Activated naive CD8-positive, alpha-beta T cell treated with anti-CD3 and anti-CD28 coated beads for 36 hours (primary cell): ENCODE measurements at regions not wholly inside any gene's neighbourhood (a gene's known extent, or its start where the extent isn't known, plus 50 kb on each side); places are given as distances from the start of the nearest gene placed in this dataset.
"Not testable (repeated sequence)": the region's sequence is repeated elsewhere in the genome, so short reads cannot be mapped to it uniquely, and the experiment has no call there.

ENCODE experiments used
- DNase-seq: peaks from one replicate; pipeline ENCODE4 v3.0.0; 2021
- H3K27ac Mint-ChIP-seq: one replicate; pipeline ENCODE4 v1.8.0; 2022; ENCODE audit warnings: mild to moderate bottlenecking, moderate library complexity, mixed read lengths
- H3K27me3 Mint-ChIP-seq: one replicate; pipeline ENCODE4 v1.8.0; 2022; ENCODE audit warnings: mild to moderate bottlenecking, mixed read lengths
- H3K36me3 Mint-ChIP-seq: one replicate; pipeline ENCODE4 v1.8.0; 2021; ENCODE audit warnings: mild to moderate bottlenecking, mixed read lengths
- H3K4me1 Mint-ChIP-seq: one replicate; pipeline ENCODE4 v1.8.0; 2021; ENCODE audit warnings: mixed read lengths
- H3K4me3 Mint-ChIP-seq: one replicate; pipeline ENCODE4 v1.8.0; 2022; ENCODE audit warnings: mild to moderate bottlenecking, moderate library complexity, mixed read lengths
- H3K9me3 Mint-ChIP-seq: one replicate; pipeline ENCODE4 v1.8.0; 2022; ENCODE audit warnings: mixed read lengths

GRCh38 chr18:21978546-21979170, 190.7 kb upstream of the GATA6 start:
- H3K27ac Mint-ChIP-seq = no peak overlapping the region
- H3K27me3 Mint-ChIP-seq = no peaks in the 10 kb centered on the region
- no peak overlapping the region for H3K4me3 Mint-ChIP-seq
- H3K9me3 Mint-ChIP-seq = peaks cover 4% of the 10 kb centered on the region
- no peaks in the 10 kb centered on the region for H3K36me3 Mint-ChIP-seq
- no peak for DNase-seq
- H3K4me1 Mint-ChIP-seq = no peaks in the 10 kb centered on the region

DNA sequence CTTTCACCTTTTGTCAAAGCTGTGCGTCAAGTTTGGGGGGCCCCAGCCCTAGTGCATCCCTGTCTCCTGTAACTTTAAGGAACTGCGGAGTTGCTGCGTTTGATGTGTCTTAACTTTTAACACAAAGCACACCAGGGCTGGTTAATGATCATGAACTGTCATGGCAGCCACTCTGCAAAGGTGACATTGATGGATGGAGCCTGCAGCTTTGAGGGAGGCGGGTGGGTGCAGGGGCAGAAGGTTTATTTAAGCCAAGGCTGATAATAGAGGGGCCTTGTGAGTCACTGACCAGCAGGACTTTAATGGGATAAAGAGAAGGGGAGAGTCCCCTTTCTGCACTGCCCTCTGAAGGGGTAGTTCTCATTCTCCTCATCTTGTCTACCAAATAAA, 190.2 kb upstream of the GATA6 start:
- H3K36me3 Mint-ChIP-seq = no peaks in the 10 kb centered on the region
- H3K27me3 Mint-ChIP-seq = no peaks in the 10 kb centered on the region
- H3K4me1 Mint-ChIP-seq = no peaks in the 10 kb centered on the region
- no peak overlapping the region for H3K27ac Mint-ChIP-seq
- no peak for DNase-seq
- no peak overlapping the region for H3K4me3 Mint-ChIP-seq
- peaks cover 4% of the 10 kb centered on the region for H3K9me3 Mint-ChIP-seq

DNA sequence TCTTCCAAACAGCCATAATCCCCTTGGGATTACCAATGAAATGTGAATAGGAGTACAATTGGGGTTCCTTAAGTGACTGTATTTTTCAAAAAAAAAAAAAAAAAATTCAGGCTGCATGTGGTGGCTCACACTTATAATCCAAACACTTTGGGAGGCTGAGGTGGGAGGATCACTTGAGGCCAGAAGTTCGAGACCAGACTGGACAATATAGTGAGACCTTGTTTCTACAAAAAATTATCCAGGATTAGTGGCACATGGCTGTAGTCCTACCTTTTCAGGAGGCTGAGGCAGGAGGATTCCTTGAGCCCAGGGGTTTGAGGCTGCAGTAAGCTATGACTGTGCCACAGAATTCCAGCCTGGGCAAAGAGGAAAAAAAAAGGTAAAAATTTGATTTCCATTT, 189.6 kb upstream of the GATA6 start:
- Mint-ChIP-seq H3K9me3 (peaks cover 4% of the 10 kb centered on the region), H3K36me3 (no peaks in the 10 kb centered on the region), H3K4me1 (no peaks in the 10 kb centered on the region), H3K4me3 (no peak overlapping the region), H3K27ac (no peak overlapping the region), H3K27me3 (no peaks in the 10 kb centered on the region)
- no peak for DNase-seq

GRCh38 chr18:21980744-21981143, 188.6 kb upstream of the GATA6 start:
- H3K4me1 Mint-ChIP-seq = no peaks in the 10 kb centered on the region
- no peaks in the 10 kb centered on the region for H3K36me3 Mint-ChIP-seq
- no peak for DNase-seq
- H3K27ac Mint-ChIP-seq = no peak overlapping the region
- H3K9me3 Mint-ChIP-seq = peaks cover 4% of the 10 kb centered on the region
- no peak overlapping the region for H3K4me3 Mint-ChIP-seq
- H3K27me3 Mint-ChIP-seq = no peaks in the 10 kb centered on the region

GRCh38 chr18:21981489-21981888, 187.9 kb upstream of the GATA6 start:
- H3K27ac Mint-ChIP-seq, H3K4me3 Mint-ChIP-seq, H3K4me1 Mint-ChIP-seq, DNase-seq, H3K27me3 Mint-ChIP-seq, H3K36me3 Mint-ChIP-seq, H3K9me3 Mint-ChIP-seq: not testable (repeated sequence)

DNA sequence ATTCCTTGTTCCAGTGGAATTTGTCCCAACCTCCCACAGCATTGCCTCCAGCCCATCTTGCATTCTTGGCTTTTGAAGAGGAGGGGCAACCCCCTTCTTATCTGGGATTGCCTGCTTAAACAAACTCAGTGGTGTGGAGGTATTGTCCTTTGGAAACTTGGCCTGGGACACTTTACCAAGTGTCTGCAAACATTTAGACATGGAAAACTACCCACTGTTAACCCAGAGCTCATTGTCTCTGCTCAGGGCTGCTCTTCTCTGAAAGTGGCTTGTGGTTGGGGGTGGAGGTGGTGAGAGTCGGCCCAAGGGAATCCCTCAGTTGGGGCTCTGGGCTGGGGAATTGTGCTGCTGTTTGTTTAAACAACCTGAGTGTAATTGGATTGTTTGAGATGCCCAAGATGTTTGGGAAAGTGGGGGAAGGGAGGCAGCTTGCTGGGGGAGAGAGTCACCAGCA, 178.3 kb upstream of the GATA6 start:
- no peaks in the 10 kb centered on the region for H3K36me3 Mint-ChIP-seq
- no peak overlapping the region for H3K27ac Mint-ChIP-seq
- H3K27me3 Mint-ChIP-seq = no peaks in the 10 kb centered on the region
- H3K4me1 Mint-ChIP-seq = no peaks in the 10 kb centered on the region
- H3K4me3 Mint-ChIP-seq = no peak overlapping the region
- no peak for DNase-seq
- H3K9me3 Mint-ChIP-seq = no peaks in the 10 kb centered on the region

DNA sequence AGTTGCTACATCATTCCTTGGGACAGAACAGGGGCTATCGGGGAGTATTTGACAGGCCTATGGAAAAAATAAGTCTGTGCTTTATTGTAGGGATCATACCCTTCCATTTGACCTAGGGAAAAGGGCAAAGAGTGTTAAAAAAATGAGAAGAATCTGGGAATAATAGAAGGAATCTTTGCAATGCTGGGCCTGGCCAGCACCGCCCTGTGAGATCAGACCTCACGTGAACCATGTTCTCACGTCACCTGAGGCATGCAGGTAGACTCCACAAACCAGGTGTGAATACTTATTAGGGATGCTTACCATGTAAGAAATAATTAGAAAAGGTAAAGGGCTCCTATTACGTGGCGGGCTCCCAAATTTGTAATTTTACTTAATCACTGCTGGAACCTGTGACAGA, 177.5 kb upstream of the GATA6 start:
- no peaks in the 10 kb centered on the region for H3K27me3 Mint-ChIP-seq
- no peak overlapping the region for H3K4me3 Mint-ChIP-seq
- H3K27ac Mint-ChIP-seq = no peak overlapping the region
- no peaks in the 10 kb centered on the region for H3K4me1 Mint-ChIP-seq
- no peaks in the 10 kb centered on the region for H3K36me3 Mint-ChIP-seq
- H3K9me3 Mint-ChIP-seq = no peaks in the 10 kb centered on the region
- DNase-seq = no peak

DNA sequence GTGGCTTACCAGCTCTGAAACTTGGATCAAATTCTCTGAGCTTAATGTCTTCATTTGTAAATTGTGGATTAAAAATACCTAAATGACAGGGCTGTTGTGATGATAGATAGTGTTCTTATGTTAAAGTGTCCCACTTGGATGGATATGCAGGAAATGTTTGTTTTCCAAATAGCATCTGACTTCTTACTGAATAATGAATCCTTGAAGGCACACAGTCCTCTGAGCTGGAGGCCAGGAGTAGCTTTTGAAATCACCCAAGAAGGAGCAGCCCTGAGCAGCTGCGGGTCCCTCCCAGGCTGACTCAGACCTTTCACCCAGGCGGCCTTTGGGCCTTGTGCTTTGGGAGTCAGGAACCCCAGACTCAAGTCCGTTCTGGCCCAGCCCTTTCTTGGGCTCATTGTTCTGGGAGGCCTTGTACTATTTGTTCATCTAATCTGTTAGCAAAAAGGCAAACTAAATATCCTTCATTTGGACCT, 173.0 kb upstream of the GATA6 start:
- no peaks in the 10 kb centered on the region for H3K27me3 Mint-ChIP-seq
- no peak overlapping the region for H3K27ac Mint-ChIP-seq
- no peak overlapping the region for H3K4me3 Mint-ChIP-seq
- H3K4me1 Mint-ChIP-seq = peaks cover 2% of the 10 kb centered on the region
- no peaks in the 10 kb centered on the region for H3K36me3 Mint-ChIP-seq
- no peaks in the 10 kb centered on the region for H3K9me3 Mint-ChIP-seq
- DNase-seq = no peak

GRCh38 chr18:21997207-21998143, 171.9 kb upstream of the GATA6 start:
- no peak for DNase-seq
- Mint-ChIP-seq H3K27ac (no peak overlapping the region), H3K4me1 (peaks cover 2% of the 10 kb centered on the region)

GRCh38 chr18:21998486-21998885, 170.9 kb upstream of the GATA6 start:
- H3K27me3 Mint-ChIP-seq = no peaks in the 10 kb centered on the region
- H3K27ac Mint-ChIP-seq = no peak overlapping the region
- H3K9me3 Mint-ChIP-seq = no peaks in the 10 kb centered on the region
- H3K4me3 Mint-ChIP-seq = no peak overlapping the region
- H3K36me3 Mint-ChIP-seq = no peaks in the 10 kb centered on the region
- no peak for DNase-seq
- H3K4me1 Mint-ChIP-seq = peaks cover 2% of the 10 kb centered on the region

More at GRCh38 chr18:21997207-21998143, 171.9 kb upstream of the GATA6 start:
- H3K27me3 Mint-ChIP-seq = no peaks in the 10 kb centered on the region
- H3K4me3 Mint-ChIP-seq = no peak overlapping the region
- no peaks in the 10 kb centered on the region for H3K9me3 Mint-ChIP-seq
- H3K36me3 Mint-ChIP-seq = no peaks in the 10 kb centered on the region

GRCh38 chr18:22001912-22002487, 167.4 kb upstream of the GATA6 start:
- H3K4me1 Mint-ChIP-seq = peaks cover 2% of the 10 kb centered on the region

GRCh38 chr18:22005191-22005841, 164.1 kb upstream of the GATA6 start:
- Mint-ChIP-seq H3K4me1 (no peaks in the 10 kb centered on the region), H3K36me3 (no peaks in the 10 kb centered on the region), H3K9me3 (peaks cover 4% of the 10 kb centered on the region), H3K4me3 (no peak overlapping the region), H3K27ac (no peak overlapping the region), H3K27me3 (no peaks in the 10 kb centered on the region)
- no peak for DNase-seq

More at GRCh38 chr18:22001912-22002487, 167.4 kb upstream of the GATA6 start:
- Mint-ChIP-seq H3K27ac (no peak overlapping the region), H3K4me3 (no peak overlapping the region), H3K27me3 (no peaks in the 10 kb centered on the region), H3K9me3 (no peaks in the 10 kb centered on the region), H3K36me3 (no peaks in the 10 kb centered on the region)
- no peak for DNase-seq

- Mint-ChIP-seq H3K27ac (no peak overlapping the region), H3K9me3 (peaks cover 7% of the 10 kb centered on the region), H3K4me3 (no peak overlapping the region), H3K4me1 (no peaks in the 10 kb centered on the region), H3K36me3 (no peaks in the 10 kb centered on the region), H3K27me3 (no peaks in the 10 kb centered on the region)
- DNase-seq = no peak
Observed at GRCh38 chr18:22006458-22006857, 162.9 kb upstream of the GATA6 start.

- no peaks in the 10 kb centered on the region for H3K4me1 Mint-ChIP-seq
- no peak overlapping the region for H3K4me3 Mint-ChIP-seq
- H3K36me3 Mint-ChIP-seq = no peaks in the 10 kb centered on the region
- H3K9me3 Mint-ChIP-seq = peaks cover 15% of the 10 kb centered on the region
- no peak overlapping the region for H3K27ac Mint-ChIP-seq
- H3K27me3 Mint-ChIP-seq = peaks cover 3% of the 10 kb centered on the region
- DNase-seq = no peak
Observed at GRCh38 chr18:22009242-22009641, 160.1 kb upstream of the GATA6 start.

DNA sequence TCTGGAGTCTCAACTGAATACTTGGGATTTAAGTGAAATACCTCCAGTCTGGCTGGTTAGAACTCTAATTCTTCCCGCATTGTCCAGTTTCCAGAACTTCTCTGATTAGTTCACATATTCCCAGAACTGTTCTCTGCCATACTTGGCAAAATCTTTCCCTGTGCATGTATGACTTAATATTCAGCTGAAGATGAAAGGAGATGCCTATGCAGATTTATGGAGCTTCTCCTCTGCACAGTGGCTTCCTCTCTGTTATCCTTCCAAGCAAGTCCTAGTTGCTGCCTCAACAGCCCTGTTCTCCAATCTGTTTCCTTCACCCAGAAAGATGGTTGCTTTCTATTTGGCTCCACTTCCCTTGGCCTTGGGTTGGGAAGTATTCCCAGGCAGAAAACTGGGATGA, 155.4 kb upstream of the GATA6 start:
- H3K36me3 Mint-ChIP-seq = no peaks in the 10 kb centered on the region
- peaks cover 3% of the 10 kb centered on the region for H3K27me3 Mint-ChIP-seq

More for the DNA sequence above, 155.4 kb upstream of the GATA6 start:
- no peak for DNase-seq
- Mint-ChIP-seq H3K9me3 (peaks cover 12% of the 10 kb centered on the region), H3K4me3 (no peak overlapping the region), H3K4me1 (no peaks in the 10 kb centered on the region), H3K27ac (no peak overlapping the region)
